Endodermal cell (in vitro differentiated cells): ENCODE measurements at regions not wholly inside any gene's neighbourhood (a gene's known extent, or its start where the extent isn't known, plus 50 kb on each side); places are given as distances from the start of the nearest gene placed in this dataset.

Experiments used
- DNase-seq: peaks from one replicate; pipeline ENCODE4 v3.0.0-alpha.2; 2017
- H3K27ac ChIP-seq: 2 replicates; pipeline ENCODE4 v1.5.1; 2013; ENCODE audit warnings: mild to moderate bottlenecking, low read depth, low read length, moderate library complexity
- H3K27me3 ChIP-seq: 2 replicates; pipeline ENCODE4 v1.6.1; 2013; ENCODE audit warnings: mild to moderate bottlenecking, low read length, moderate library complexity; ENCODE audit not compliant: insufficient read depth, control insufficient read depth, poor library complexity, severe bottlenecking
- H3K36me3 ChIP-seq: 2 replicates; pipeline ENCODE4 v1.7.0; 2013; ENCODE audit warnings: mild to moderate bottlenecking, low read length, moderate library complexity; ENCODE audit not compliant: control insufficient read depth, insufficient read depth
- H3K4me1 ChIP-seq: one replicate; pipeline ENCODE4 v1.7.0; 2013; ENCODE audit warnings: low read length; ENCODE audit not compliant: control insufficient read depth, insufficient read depth
- H3K4me3 ChIP-seq: 2 replicates; pipeline ENCODE4 v1.5.1; 2013; ENCODE audit warnings: mild to moderate bottlenecking, low read length, moderate library complexity
- H3K9ac ChIP-seq: 2 replicates; pipeline ENCODE4 v1.6.1; 2013; ENCODE audit warnings: mild to moderate bottlenecking, low read length, moderate library complexity; ENCODE audit not compliant: poor library complexity, severe bottlenecking; ENCODE audit errors: extremely low read depth
- H3K9me3 ChIP-seq: 2 replicates; pipeline ENCODE4 v1.6.1; 2013; ENCODE audit warnings: mild to moderate bottlenecking, low read length, moderate library complexity; ENCODE audit not compliant: control insufficient read depth
- H3K27ac Mint-ChIP-seq: 2 replicates; pipeline ENCODE4 v1.8.0; 2020; ENCODE audit warnings: mixed read lengths
- H3K27me3 Mint-ChIP-seq: 2 replicates; pipeline ENCODE4 v1.8.0; 2021; ENCODE audit warnings: mild to moderate bottlenecking, mixed read lengths; ENCODE audit not compliant: insufficient read depth
- H3K36me3 Mint-ChIP-seq: 2 replicates; pipeline ENCODE4 v1.8.0; 2020; ENCODE audit warnings: low read depth, mixed read lengths
- H3K4me1 Mint-ChIP-seq: 2 replicates; pipeline ENCODE4 v1.8.0; 2020; ENCODE audit warnings: mixed read lengths
- H3K4me3 Mint-ChIP-seq: 2 replicates; pipeline ENCODE4 v1.8.0; 2020; ENCODE audit warnings: mild to moderate bottlenecking, moderate library complexity, mixed read lengths
- H3K9me3 Mint-ChIP-seq: 2 replicates; pipeline ENCODE4 v1.8.0; 2020; ENCODE audit warnings: mild to moderate bottlenecking, mixed read lengths
- WGBS, 2 experiments: methylation state at CpG; one replicate each; pipeline versions ENCODE4 v1.1.5 to v1.1.7; 2013; ENCODE audit warnings: missing lambda C conversion rate in 2 of 2, mixed read lengths in 1 of 2; ENCODE audit not compliant: insufficient coverage in 1 of 2, insufficient read length in 1 of 2; 5-methylcytosine and 5-hydroxymethylcytosine counted together
- TF ChIP-seq, protein P1 (sequence below): fragments of 200-600 bp; sonication (generic); conservative IDR thresholded peaks from 2 replicates; pipeline ENCODE4 v1.5.0; 2021; ENCODE audit warnings: antibody characterized with exemption, mild to moderate bottlenecking

DNA sequence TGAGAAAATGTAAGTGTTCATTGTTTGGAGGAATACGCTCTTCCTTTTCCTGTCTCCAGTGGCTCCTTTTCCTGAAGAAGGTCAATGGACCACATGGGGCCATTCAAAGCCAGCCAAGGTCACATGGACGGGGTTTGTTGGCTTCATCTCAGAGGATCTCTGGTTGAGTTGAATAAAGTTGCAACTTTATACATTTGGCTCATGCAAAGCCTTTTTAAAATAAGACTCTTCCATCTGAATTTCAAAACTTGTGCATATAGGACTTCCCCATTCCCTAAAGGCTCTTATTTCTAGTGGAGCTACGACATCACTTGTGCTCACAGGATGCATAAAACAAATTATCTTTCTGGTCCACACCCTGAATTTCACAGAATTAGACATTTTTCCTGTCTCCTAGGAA is 235.5 kb downstream of the CMPK2 start:
- no peak for DNase-seq
- H3K9me3 ChIP-seq = no peaks in the 10 kb centered on the region
- no peak overlapping the region for H3K4me3 ChIP-seq
- H3K9me3 Mint-ChIP-seq = no peaks in the 10 kb centered on the region
- no peaks in the 10 kb centered on the region for H3K36me3 ChIP-seq
- H3K4me3 Mint-ChIP-seq = no peak overlapping the region
- H3K36me3 Mint-ChIP-seq = no peaks in the 10 kb centered on the region
- no peak overlapping the region for H3K9ac ChIP-seq
- WGBS, 2 experiments = 94 to 100% methylated on average over 1 to 3 of the region's 3 CpGs
- H3K27ac Mint-ChIP-seq = no peak overlapping the region
- H3K27ac ChIP-seq = no peak overlapping the region
- H3K27me3 ChIP-seq = no peaks in the 10 kb centered on the region
- no peaks in the 10 kb centered on the region for H3K4me1 Mint-ChIP-seq
- H3K27me3 Mint-ChIP-seq = no peaks in the 10 kb centered on the region
- TF ChIP-seq, protein P1, sequence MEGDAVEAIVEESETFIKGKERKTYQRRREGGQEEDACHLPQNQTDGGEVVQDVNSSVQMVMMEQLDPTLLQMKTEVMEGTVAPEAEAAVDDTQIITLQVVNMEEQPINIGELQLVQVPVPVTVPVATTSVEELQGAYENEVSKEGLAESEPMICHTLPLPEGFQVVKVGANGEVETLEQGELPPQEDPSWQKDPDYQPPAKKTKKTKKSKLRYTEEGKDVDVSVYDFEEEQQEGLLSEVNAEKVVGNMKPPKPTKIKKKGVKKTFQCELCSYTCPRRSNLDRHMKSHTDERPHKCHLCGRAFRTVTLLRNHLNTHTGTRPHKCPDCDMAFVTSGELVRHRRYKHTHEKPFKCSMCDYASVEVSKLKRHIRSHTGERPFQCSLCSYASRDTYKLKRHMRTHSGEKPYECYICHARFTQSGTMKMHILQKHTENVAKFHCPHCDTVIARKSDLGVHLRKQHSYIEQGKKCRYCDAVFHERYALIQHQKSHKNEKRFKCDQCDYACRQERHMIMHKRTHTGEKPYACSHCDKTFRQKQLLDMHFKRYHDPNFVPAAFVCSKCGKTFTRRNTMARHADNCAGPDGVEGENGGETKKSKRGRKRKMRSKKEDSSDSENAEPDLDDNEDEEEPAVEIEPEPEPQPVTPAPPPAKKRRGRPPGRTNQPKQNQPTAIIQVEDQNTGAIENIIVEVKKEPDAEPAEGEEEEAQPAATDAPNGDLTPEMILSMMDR = no peak
- no peaks in the 10 kb centered on the region for H3K4me1 ChIP-seq

DNA sequence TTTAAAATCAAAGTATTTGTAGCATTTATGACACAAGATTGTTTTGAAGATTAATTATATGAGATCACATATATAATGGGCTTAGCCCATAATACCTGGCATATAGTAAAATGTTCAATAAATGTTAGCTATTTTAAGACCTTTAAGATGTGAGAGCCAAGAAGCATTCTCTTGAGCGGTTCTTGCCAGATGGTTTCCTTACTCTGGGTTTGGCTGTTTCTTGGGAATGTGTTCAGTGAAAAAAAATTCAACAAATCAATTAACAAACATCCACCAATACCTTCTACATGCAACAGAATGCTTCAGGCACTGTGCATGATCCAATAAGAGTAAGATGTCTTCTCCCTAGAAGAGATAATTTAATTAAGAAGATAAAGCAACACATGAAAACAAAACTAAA is 230.4 kb downstream of the CMPK2 start:
- Mint-ChIP-seq H3K27me3 (no peaks in the 10 kb centered on the region), H3K4me1 (peaks cover 14% of the 10 kb centered on the region), H3K27ac (no peak overlapping the region), H3K4me3 (no peak overlapping the region), H3K9me3 (no peaks in the 10 kb centered on the region), H3K36me3 (no peaks in the 10 kb centered on the region)
- Histone ChIP-seq H3K9ac (no peak overlapping the region), H3K9me3 (no peaks in the 10 kb centered on the region), H3K4me3 (no peak overlapping the region), H3K27ac (no peak overlapping the region), H3K27me3 (no peaks in the 10 kb centered on the region), H3K36me3 (no peaks in the 10 kb centered on the region), H3K4me1 (peaks cover 2% of the 10 kb centered on the region)
- TF ChIP-seq, protein P1 = no peak
- DNase-seq = no peak
- WGBS, 2 experiments = 100% methylated on average over 1 of the region's 1 CpG; no CpG with 5 or more reads in 1 of the 2 experiments

DNA sequence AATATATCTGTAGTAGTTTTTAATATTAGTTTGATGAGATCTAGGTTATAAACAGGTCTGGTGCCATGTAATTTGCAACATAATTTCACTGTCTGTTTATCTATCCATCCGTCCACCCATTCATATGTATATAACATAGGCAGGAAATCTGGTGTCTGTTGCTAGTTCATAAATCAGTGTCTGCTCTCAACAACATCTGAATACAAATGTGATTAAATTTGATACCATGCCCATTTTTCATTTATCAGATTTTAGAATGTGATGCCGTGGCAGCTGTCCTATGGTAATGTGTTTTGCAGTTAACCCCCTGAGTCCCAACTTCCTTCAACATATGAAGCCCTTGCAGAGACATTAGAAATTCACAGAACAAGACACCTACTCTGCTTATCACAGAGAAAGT is 228.4 kb downstream of the CMPK2 start:
- WGBS, 2 experiments = 40 to 100% methylated on average over 1 to 2 of the region's 2 CpGs
- Histone ChIP-seq H3K27me3 (no peaks in the 10 kb centered on the region), H3K4me1 (peaks cover 6% of the 10 kb centered on the region), H3K9ac (no peak overlapping the region), H3K4me3 (no peak overlapping the region), H3K27ac (no peak overlapping the region), H3K9me3 (no peaks in the 10 kb centered on the region), H3K36me3 (no peaks in the 10 kb centered on the region)
- H3K4me3 Mint-ChIP-seq = no peak overlapping the region
- no peaks in the 10 kb centered on the region for H3K9me3 Mint-ChIP-seq
- no peak overlapping the region for H3K27ac Mint-ChIP-seq
- peaks cover 20% of the 10 kb centered on the region for H3K4me1 Mint-ChIP-seq
- no peaks in the 10 kb centered on the region for H3K27me3 Mint-ChIP-seq
- TF ChIP-seq, protein P1 = no peak
- no peak for DNase-seq
- no peaks in the 10 kb centered on the region for H3K36me3 Mint-ChIP-seq
